SK-N-SH (cell line): ENCODE measurements at regions not wholly inside any gene's neighbourhood (a gene's known extent, or its start where the extent isn't known, plus 50 kb on each side); places are given as distances from the start of the nearest gene placed in this dataset.

Experiments
- CTCF ChIA-PET: fragments of 300-600, 350-600 bp; formaldehyde crosslinking; extraction: SDS; loops from one replicate; lab custom pipeline; 2021; lab: Yijun Ruan, JAX
- POLR2A ChIA-PET: fragments of 350-600 bp; sonication (Branson Sonifier 250); formaldehyde crosslinking; extraction: SDS; loops from one replicate; lab custom pipeline; 2020; ENCODE audit warnings: antibody characterized with exemption, inconsistent platforms; lab: Yijun Ruan, JAX
- DNase-seq: peaks from one replicate; pipeline ENCODE4 v3.0.0; 2012
- H2AFZ ChIP-seq: fragments of 200-600 bp; sonication (generic); 2 replicates; pipeline ENCODE4 v1.8.1; 2016; ENCODE audit warnings: antibody characterized with exemption, mild to moderate bottlenecking, low read depth
- H3F3A ChIP-seq: fragments of 200-600 bp; sonication (generic); replicated peaks from 2 replicates; pipeline ENCODE3; 2016; ENCODE audit warnings: antibody characterized with exemption, mild to moderate bottlenecking; ENCODE audit not compliant: insufficient read depth
- H3K27ac ChIP-seq, 2 experiments: fragments of 200-500 bp in 1 of 2; fragments of 200-600 bp in 1 of 2; sonication (Bioruptor generic) in 1 of 2; sonication (generic), shearing (Covaris generic) in 1 of 2; 2 replicates each; pipeline versions ENCODE4 v1.5.1 to v1.6.1; 2014 to 2016; ENCODE audit warnings: low read depth in 2 of 2, inconsistent platforms in 1 of 2, low read length in 1 of 2, mild to moderate bottlenecking in 1 of 2, mixed read lengths in 1 of 2
- H3K27me3 ChIP-seq: fragments of 200-600 bp; sonication (generic), shearing (Covaris generic); 2 replicates; pipeline ENCODE4 v1.6.1; 2016; ENCODE audit warnings: mixed run types; ENCODE audit not compliant: insufficient read depth
- H3K36me3 ChIP-seq, 2 experiments: fragments of 200-500 bp in 1 of 2; fragments of 200-600 bp in 1 of 2; sonication (Bioruptor generic) in 1 of 2; sonication (generic) in 1 of 2; replicated peaks in 1 of 2; 2 replicates each; pipeline versions ENCODE3 to v1.5.1; 2014 to 2016; ENCODE audit warnings: low read length in 1 of 2, mild to moderate bottlenecking in 1 of 2; ENCODE audit not compliant: insufficient read depth in 2 of 2, control insufficient read depth in 1 of 2
- H3K4me1 ChIP-seq, 2 experiments: fragments of 200-500 bp in 1 of 2; fragments of 200-600 bp in 1 of 2; sonication (Bioruptor generic) in 1 of 2; sonication (generic), shearing (Covaris generic) in 1 of 2; 2 replicates each; pipeline versions ENCODE4 v1.5.1 to v1.6.1; 2014 to 2016; ENCODE audit warnings: low read depth in 1 of 2, low read length in 1 of 2, mixed run types in 1 of 2; ENCODE audit not compliant: insufficient read depth in 2 of 2, control insufficient read depth in 1 of 2
- H3K4me2 ChIP-seq: fragments of 200-600 bp; sonication (generic), shearing (Covaris generic); 2 replicates; pipeline ENCODE4 v1.6.1; 2017; ENCODE audit warnings: mixed run types
- H3K4me3 ChIP-seq, 2 experiments: fragments of 200-500 bp in 1 of 2; fragments of 200-600 bp in 1 of 2; sonication (Bioruptor generic) in 1 of 2; sonication (generic), shearing (Covaris generic) in 1 of 2; 2 replicates each; pipeline versions ENCODE4 v1.5.1 to v1.8.1; 2014 to 2016; ENCODE audit warnings: low read depth in 2 of 2, inconsistent platforms in 1 of 2, low read length in 1 of 2, mild to moderate bottlenecking in 1 of 2, mixed read lengths in 1 of 2, moderate library complexity in 1 of 2
- H3K79me2 ChIP-seq: fragments of 200-600 bp; sonication (generic); 2 replicates; pipeline ENCODE4 v1.8.1; 2017; ENCODE audit warnings: mild to moderate bottlenecking; ENCODE audit not compliant: insufficient read depth
- H3K9ac ChIP-seq: fragments of 200-600 bp; sonication (generic); 2 replicates; pipeline ENCODE4 v1.6.1; 2017; ENCODE audit warnings: mixed run types
- H3K9me2 ChIP-seq: fragments of 200-600 bp; sonication (generic); 2 replicates; pipeline ENCODE4 v1.6.1; 2017; ENCODE audit warnings: mixed run types
- H3K9me3 ChIP-seq: fragments of 200-600 bp; sonication (generic); 2 replicates; pipeline ENCODE4 v1.6.1; 2017; ENCODE audit warnings: mixed run types, mild to moderate bottlenecking, moderate library complexity
- H4K20me1 ChIP-seq: fragments of 200-600 bp; sonication (generic); 2 replicates; pipeline ENCODE4 v1.6.1; 2017; ENCODE audit warnings: mild to moderate bottlenecking, mixed run types; ENCODE audit not compliant: insufficient read depth
- ELF1 ChIP-seq: IDR thresholded peaks from 2 replicates; pipeline ENCODE4 v1.4.0; 2012
- EP300 ChIP-seq, 2 experiments: IDR thresholded peaks; 2 replicates each; pipeline versions ENCODE4 v1.4.0 to v1.6.1; 2012; ENCODE audit warnings: borderline replicate concordance in 1 of 2, low read depth in 1 of 2, low read length in 1 of 2
- FOXJ3 ChIP-seq: sonication (generic); formaldehyde crosslinking; IDR thresholded peaks from 2 replicates; pipeline ENCODE4 v1.5.1; 2020; ENCODE audit warnings: mild to moderate bottlenecking, missing genetic modification reagents
- FOXM1 ChIP-seq: IDR thresholded peaks from 2 replicates; pipeline ENCODE4 v1.4.0; 2012; ENCODE audit warnings: low read depth, mild to moderate bottlenecking
- GATA2 ChIP-seq: sonication (generic); formaldehyde crosslinking; IDR thresholded peaks from 2 replicates; pipeline ENCODE4 v1.5.0; 2020; ENCODE audit warnings: mild to moderate bottlenecking, missing genetic modification reagents
- NRF1 ChIP-seq: IDR thresholded peaks from 2 replicates; pipeline ENCODE4 v1.6.1; 2012; ENCODE audit warnings: low read depth, mild to moderate bottlenecking, low read length
- RAD21 ChIP-seq: IDR thresholded peaks from 2 replicates; pipeline ENCODE4 v1.6.1; 2012; ENCODE audit warnings: mild to moderate bottlenecking, low read length
- TAF1 ChIP-seq: IDR thresholded peaks from 2 replicates; pipeline ENCODE4 v1.6.1; 2012; ENCODE audit warnings: low read depth, mild to moderate bottlenecking, low read length, moderate library complexity, borderline replicate concordance
- TEAD4 ChIP-seq: IDR thresholded peaks from 2 replicates; pipeline ENCODE4 v1.4.0; 2012; ENCODE audit warnings: mild to moderate bottlenecking, borderline replicate concordance; ENCODE audit not compliant: insufficient read depth
- WGBS: methylation state at CpG from one replicate; pipeline ENCODE4 v1.1.6; 2017; ENCODE audit warnings: low lambda C conversion rate; 5-methylcytosine and 5-hydroxymethylcytosine counted together
- TF ChIP-seq, protein P1 (sequence below): IDR thresholded peaks from 2 replicates; pipeline ENCODE4 v1.6.1; 2012; ENCODE audit warnings: mild to moderate bottlenecking, low read depth, low read length, moderate library complexity
- TF ChIP-seq, protein P2 (sequence below): IDR thresholded peaks from 2 replicates; pipeline ENCODE4; 2012
- TF ChIP-seq, protein P3 (sequence below): IDR thresholded peaks from 2 replicates; pipeline ENCODE4 v1.4.0; 2012; ENCODE audit warnings: low read depth, borderline replicate concordance
- TF ChIP-seq, protein P4 (sequence below): fragments of 200-600 bp; sonication (generic); IDR thresholded peaks from 2 replicates; pipeline ENCODE4 v1.6.1; 2017; ENCODE audit warnings: antibody characterized with exemption, mild to moderate bottlenecking, moderate library complexity

DNA sequence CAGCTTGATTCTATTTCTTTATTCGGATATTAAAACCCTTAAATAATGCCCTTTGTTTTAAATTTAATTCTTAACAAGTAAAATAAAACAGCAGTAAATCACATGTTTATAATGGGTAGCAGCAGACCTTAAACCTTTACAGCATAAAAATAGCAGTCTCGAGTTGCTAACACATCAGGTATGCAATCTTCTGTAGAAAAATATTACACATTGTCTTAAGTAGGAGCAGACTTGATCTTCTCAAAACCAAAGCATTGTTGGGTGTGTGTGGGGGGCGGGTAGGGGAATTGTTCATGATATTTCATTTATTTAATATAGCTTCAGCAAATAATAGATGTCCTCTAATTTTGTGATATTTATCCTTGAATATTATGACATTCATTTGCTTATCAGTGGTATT is 331.4 kb downstream of the PCDH7 start:
- Histone ChIP-seq H3F3A (no peaks in the 10 kb centered on the region), H3K4me2 (no peak overlapping the region), H3K27ac (no peak overlapping the region), H3K27me3 (no peaks in the 10 kb centered on the region), H3K9me2 (no peaks in the 10 kb centered on the region), H4K20me1 (no peaks in the 10 kb centered on the region), H3K4me1 (0 out of 4 replicates have a peak, but pooled peaks cover 0 to 4% of the 10 kb centered on the region in 2 experiments), H3K36me3 (no peaks in the 10 kb centered on the region)
- WGBS, result 22% methylated on average over 3 of the region's 3 CpGs
- no peak for TF ChIP-seq TEAD4
- no peak for TF ChIP-seq NRF1
- TF ChIP-seq FOXJ3 (CRISPR knock-in tag), result no peak
- TF ChIP-seq, all 33 proteins: peak for 0
- ChIA-PET POLR2A (no interaction called here), CTCF (interaction anchor here (0.7 kb wide), 1 partner anchor 328 kb away, joined by 3 read pairs; no protein-coding TSS in a partner anchor)
- Histone ChIP-seq H3K9ac (no peak overlapping the region), H3K9me3 (no peaks in the 10 kb centered on the region), H3K4me3 (no peak overlapping the region), H2AFZ (no peak overlapping the region), H3K79me2 (no peaks in the 10 kb centered on the region)
- DNase-seq, result no peak

DNA sequence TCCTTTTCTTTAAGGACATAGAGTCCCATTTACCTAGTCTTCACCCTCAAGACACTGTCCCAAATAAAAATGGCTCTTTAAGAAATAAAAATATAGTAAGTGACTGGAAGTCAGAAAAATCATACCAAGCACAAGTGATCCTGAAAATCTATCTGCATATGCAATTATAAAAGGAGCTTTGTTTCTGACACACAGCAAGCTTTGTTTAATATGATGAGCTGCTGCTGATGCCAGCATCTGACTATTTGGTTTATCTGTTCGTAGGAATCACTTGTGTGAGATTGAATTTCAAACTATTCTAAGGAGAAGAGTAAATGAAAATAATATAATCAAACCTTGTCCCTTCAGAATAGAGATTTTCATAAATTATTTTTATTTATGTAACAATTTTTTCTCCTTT is 332.4 kb downstream of the PCDH7 start:
- WGBS, result 35% methylated on average over 1 of the region's 1 CpG
- no peaks in the 10 kb centered on the region for H4K20me1 ChIP-seq
- POLR2A ChIA-PET, result no interaction called here
- H3K4me1 ChIP-seq, result 0 out of 4 replicates have a peak, but pooled peaks cover 0 to 4% of the 10 kb centered on the region in 2 experiments
- H3K79me2 ChIP-seq, result no peaks in the 10 kb centered on the region
- no peak for DNase-seq
- no peaks in the 10 kb centered on the region for H3K9me2 ChIP-seq
- no peak overlapping the region for H3K4me2 ChIP-seq
- H3F3A ChIP-seq, result no peaks in the 10 kb centered on the region
- H3K9me3 ChIP-seq, result no peaks in the 10 kb centered on the region
- no peak overlapping the region for H3K9ac ChIP-seq
- TF ChIP-seq, protein P1, sequence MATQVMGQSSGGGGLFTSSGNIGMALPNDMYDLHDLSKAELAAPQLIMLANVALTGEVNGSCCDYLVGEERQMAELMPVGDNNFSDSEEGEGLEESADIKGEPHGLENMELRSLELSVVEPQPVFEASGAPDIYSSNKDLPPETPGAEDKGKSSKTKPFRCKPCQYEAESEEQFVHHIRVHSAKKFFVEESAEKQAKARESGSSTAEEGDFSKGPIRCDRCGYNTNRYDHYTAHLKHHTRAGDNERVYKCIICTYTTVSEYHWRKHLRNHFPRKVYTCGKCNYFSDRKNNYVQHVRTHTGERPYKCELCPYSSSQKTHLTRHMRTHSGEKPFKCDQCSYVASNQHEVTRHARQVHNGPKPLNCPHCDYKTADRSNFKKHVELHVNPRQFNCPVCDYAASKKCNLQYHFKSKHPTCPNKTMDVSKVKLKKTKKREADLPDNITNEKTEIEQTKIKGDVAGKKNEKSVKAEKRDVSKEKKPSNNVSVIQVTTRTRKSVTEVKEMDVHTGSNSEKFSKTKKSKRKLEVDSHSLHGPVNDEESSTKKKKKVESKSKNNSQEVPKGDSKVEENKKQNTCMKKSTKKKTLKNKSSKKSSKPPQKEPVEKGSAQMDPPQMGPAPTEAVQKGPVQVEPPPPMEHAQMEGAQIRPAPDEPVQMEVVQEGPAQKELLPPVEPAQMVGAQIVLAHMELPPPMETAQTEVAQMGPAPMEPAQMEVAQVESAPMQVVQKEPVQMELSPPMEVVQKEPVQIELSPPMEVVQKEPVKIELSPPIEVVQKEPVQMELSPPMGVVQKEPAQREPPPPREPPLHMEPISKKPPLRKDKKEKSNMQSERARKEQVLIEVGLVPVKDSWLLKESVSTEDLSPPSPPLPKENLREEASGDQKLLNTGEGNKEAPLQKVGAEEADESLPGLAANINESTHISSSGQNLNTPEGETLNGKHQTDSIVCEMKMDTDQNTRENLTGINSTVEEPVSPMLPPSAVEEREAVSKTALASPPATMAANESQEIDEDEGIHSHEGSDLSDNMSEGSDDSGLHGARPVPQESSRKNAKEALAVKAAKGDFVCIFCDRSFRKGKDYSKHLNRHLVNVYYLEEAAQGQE, result no peak
- no peak for TF ChIP-seq EP300 (IDR thresholded peaks at IDR 0.05; ENCODE audit: borderline replicate concordance in 1 of 2, low read depth in 1 of 2, low read length in 1 of 2)
- no peak for TF ChIP-seq GATA2 (CRISPR knock-in tag)
- no peak for TF ChIP-seq FOXM1
- TF ChIP-seq, all 33 proteins: peak for 0
- H3K27ac ChIP-seq, result no peak overlapping the region
- H3K36me3 ChIP-seq, result no peaks in the 10 kb centered on the region
- CTCF ChIA-PET, result no interaction called here
- no peak overlapping the region for H3K4me3 ChIP-seq
- H2AFZ ChIP-seq, result no peak overlapping the region
- no peaks in the 10 kb centered on the region for H3K27me3 ChIP-seq

GRCh38 chr4:31053451-31053850 is 333.3 kb downstream of the PCDH7 start:
- no peaks in the 10 kb centered on the region for H3F3A ChIP-seq
- H3K9me2 ChIP-seq, result no peaks in the 10 kb centered on the region
- H3K4me1 ChIP-seq, result 0 out of 4 replicates have a peak, but pooled peaks cover 0 to 4% of the 10 kb centered on the region in 2 experiments
- H3K36me3 ChIP-seq, result no peaks in the 10 kb centered on the region
- CTCF ChIA-PET, result interaction anchor here (1.5 kb wide), 1 partner anchor 8 kb away, joined by 8 read pairs; no protein-coding TSS in a partner anchor
- no peak overlapping the region for H3K9ac ChIP-seq
- no peak overlapping the region for H3K27ac ChIP-seq
- no peaks in the 10 kb centered on the region for H3K79me2 ChIP-seq
- no peak for DNase-seq
- no peaks in the 10 kb centered on the region for H3K9me3 ChIP-seq
- H2AFZ ChIP-seq, result no peak overlapping the region
- 74% methylated on average over 2 of the region's 2 CpGs for WGBS
- H3K4me2 ChIP-seq, result no peak overlapping the region
- POLR2A ChIA-PET, result no interaction called here
- no peaks in the 10 kb centered on the region for H3K27me3 ChIP-seq
- no peaks in the 10 kb centered on the region for H4K20me1 ChIP-seq
- no peak overlapping the region for H3K4me3 ChIP-seq
- TF ChIP-seq, protein P2, sequence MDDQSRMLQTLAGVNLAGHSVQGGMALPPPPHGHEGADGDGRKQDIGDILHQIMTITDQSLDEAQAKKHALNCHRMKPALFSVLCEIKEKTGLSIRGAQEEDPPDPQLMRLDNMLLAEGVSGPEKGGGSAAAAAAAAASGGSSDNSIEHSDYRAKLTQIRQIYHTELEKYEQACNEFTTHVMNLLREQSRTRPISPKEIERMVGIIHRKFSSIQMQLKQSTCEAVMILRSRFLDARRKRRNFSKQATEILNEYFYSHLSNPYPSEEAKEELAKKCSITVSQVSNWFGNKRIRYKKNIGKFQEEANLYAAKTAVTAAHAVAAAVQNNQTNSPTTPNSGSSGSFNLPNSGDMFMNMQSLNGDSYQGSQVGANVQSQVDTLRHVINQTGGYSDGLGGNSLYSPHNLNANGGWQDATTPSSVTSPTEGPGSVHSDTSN, result no peak
- TF ChIP-seq, protein P3, sequence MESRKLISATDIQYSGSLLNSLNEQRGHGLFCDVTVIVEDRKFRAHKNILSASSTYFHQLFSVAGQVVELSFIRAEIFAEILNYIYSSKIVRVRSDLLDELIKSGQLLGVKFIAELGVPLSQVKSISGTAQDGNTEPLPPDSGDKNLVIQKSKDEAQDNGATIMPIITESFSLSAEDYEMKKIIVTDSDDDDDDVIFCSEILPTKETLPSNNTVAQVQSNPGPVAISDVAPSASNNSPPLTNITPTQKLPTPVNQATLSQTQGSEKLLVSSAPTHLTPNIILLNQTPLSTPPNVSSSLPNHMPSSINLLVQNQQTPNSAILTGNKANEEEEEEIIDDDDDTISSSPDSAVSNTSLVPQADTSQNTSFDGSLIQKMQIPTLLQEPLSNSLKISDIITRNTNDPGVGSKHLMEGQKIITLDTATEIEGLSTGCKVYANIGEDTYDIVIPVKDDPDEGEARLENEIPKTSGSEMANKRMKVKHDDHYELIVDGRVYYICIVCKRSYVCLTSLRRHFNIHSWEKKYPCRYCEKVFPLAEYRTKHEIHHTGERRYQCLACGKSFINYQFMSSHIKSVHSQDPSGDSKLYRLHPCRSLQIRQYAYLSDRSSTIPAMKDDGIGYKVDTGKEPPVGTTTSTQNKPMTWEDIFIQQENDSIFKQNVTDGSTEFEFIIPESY, result no peak
- no peak for TF ChIP-seq TAF1
- TF ChIP-seq ELF1, result no peak
- TF ChIP-seq, protein P4, sequence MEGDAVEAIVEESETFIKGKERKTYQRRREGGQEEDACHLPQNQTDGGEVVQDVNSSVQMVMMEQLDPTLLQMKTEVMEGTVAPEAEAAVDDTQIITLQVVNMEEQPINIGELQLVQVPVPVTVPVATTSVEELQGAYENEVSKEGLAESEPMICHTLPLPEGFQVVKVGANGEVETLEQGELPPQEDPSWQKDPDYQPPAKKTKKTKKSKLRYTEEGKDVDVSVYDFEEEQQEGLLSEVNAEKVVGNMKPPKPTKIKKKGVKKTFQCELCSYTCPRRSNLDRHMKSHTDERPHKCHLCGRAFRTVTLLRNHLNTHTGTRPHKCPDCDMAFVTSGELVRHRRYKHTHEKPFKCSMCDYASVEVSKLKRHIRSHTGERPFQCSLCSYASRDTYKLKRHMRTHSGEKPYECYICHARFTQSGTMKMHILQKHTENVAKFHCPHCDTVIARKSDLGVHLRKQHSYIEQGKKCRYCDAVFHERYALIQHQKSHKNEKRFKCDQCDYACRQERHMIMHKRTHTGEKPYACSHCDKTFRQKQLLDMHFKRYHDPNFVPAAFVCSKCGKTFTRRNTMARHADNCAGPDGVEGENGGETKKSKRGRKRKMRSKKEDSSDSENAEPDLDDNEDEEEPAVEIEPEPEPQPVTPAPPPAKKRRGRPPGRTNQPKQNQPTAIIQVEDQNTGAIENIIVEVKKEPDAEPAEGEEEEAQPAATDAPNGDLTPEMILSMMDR, result no peak
- TF ChIP-seq RAD21, result no peak
